GM13977 (cell line): ENCODE measurements at regions not wholly inside any gene's neighbourhood (a gene's known extent, or its start where the extent isn't known, plus 50 kb on each side); places are given as distances from the start of the nearest gene placed in this dataset.
"Not testable (repeated sequence)": the region's sequence is repeated elsewhere in the genome, so short reads cannot be mapped to it uniquely, and the experiment has no call there.

ENCODE experiments used
- DNase-seq: peaks from one replicate; pipeline ENCODE4 v3.0.0; 2012; ENCODE audit warnings: low spot score
- in situ Hi-C: fragments of 300-500 bp; cut with MboI; formaldehyde crosslinking; loops from one replicate; pipeline ENCODE4 v1.12.0; 2022; ENCODE audit warnings: low sequenced_read_pairs, low pct_unique_long_range_greater_than_20kb, mixed read lengths, inconsistent platforms; ENCODE audit not compliant: unreplicated experiment
- TF ChIP-seq, protein P1 (sequence below): IDR thresholded peaks from 2 replicates; pipeline ENCODE4 v1.5.1; 2012; ENCODE audit warnings: mild to moderate bottlenecking, control low read depth; ENCODE audit not compliant: insufficient read depth; ENCODE audit errors: extremely low read depth, missing control alignments

DNA sequence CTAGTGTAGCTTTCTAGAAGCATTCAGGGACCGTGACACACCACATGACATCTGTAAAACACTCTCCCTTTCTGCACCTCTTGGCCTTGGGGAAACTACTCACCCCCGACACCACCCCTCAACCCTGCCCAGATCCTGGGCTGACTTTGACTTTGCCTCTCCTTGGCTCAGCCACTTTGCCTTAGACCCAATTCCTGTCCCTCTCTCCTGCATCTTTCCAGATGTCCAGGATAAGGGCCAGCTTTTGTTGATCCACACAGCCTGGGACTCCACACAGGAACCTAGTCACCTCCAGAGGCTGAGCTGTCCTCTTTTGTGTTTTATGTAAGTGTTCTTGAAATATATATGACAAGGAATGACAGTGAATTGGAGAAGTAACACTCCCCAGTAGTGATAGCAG lies 153.7 kb upstream of the PLXNC1 start:
- no peak for DNase-seq
- TF ChIP-seq, protein P1, sequence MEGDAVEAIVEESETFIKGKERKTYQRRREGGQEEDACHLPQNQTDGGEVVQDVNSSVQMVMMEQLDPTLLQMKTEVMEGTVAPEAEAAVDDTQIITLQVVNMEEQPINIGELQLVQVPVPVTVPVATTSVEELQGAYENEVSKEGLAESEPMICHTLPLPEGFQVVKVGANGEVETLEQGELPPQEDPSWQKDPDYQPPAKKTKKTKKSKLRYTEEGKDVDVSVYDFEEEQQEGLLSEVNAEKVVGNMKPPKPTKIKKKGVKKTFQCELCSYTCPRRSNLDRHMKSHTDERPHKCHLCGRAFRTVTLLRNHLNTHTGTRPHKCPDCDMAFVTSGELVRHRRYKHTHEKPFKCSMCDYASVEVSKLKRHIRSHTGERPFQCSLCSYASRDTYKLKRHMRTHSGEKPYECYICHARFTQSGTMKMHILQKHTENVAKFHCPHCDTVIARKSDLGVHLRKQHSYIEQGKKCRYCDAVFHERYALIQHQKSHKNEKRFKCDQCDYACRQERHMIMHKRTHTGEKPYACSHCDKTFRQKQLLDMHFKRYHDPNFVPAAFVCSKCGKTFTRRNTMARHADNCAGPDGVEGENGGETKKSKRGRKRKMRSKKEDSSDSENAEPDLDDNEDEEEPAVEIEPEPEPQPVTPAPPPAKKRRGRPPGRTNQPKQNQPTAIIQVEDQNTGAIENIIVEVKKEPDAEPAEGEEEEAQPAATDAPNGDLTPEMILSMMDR, result no peak
- in situ Hi-C loops, result no loop called here

DNA sequence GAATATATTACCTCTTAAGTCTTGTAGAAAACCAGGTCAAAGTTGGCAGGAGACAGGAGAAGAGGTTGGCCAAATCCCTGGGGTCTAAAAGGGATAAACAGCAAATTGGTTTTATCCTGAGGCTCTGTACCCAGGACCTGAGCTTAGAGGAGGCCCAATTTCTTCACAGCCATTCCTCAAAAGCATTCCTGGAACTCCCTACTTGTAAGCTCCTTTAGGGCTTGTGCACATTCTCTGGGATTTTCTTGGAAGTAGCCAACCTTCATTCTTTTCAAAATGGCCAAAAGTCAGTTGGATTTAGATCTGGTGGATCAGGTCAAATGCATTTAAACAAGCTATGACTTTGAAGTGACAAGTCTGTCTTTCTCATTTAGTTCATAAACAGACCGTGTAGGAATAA lies 152.1 kb upstream of the PLXNC1 start:
- in situ Hi-C loops, result no loop called here
- no peak for DNase-seq
- TF ChIP-seq, protein P1, result no peak

DNA sequence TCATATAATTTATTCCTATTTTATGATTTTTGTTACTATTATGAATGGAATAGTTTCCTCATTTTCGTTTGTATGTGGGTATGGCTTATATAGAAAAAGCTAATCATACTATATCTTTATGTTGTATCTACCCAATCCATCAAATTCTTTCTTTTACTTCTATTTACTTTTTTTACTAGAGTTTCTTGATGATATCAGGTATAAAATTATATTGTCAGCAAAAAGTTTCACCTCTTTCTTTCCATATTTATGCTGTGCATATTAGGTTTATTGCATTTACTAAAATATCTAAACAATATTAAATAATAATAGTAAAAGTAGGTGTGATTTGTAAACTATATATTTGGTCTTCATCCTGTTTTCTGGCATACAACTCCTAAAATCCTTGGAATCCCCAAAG lies 146.7 kb upstream of the PLXNC1 start:
- no peak for DNase-seq
- in situ Hi-C loops, result no loop called here
- TF ChIP-seq, protein P1, result no peak

- in situ Hi-C loops, DNase-seq: not testable (repeated sequence)
These were observed 145.5 kb upstream of the PLXNC1 start for GRCh38 chr12:94002925-94003324.

DNA sequence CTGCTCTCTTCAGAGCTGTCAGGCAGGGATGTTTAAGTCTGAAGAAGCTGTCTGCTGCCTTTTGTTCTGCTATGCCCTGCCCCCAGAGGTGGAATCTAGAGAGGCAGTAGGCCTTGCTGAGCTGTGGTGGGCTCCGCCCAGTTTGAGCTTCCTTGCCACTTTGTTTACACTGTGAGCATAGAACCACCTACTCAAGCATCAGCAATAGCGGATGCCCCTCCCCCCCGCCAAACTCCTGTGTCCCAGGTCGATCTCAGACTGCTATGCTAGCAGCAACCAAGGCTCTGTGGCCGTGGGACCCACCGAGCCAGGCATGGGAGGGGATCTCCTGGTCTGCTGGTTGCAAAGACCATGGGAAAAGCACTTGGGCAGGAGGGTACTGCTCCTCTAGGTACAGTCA lies 140.5 kb upstream of the PLXNC1 start:
- in situ Hi-C loops, DNase-seq: not testable (repeated sequence)

DNA sequence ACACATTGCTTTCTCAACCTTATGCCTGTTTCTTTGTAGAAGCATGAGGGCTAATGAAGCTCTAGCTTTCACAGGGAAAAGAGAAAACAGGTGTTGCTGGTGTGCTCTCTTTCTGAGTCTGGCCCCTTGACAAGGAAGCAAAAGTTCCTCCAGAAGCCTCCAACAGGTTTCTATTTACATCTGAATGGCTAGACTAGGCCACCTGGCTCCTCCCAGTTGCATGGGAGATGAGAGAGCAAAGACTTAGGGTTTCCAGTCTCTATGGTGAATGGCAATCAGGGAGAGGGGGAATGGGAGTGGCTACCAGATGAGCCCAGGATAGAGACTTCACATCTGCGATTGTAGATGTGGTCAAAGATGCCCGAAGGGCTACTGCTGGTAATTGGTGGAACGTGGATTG lies 138.1 kb upstream of the PLXNC1 start:
- TF ChIP-seq, protein P1, result no peak
- no peak for DNase-seq
- in situ Hi-C loops, result no loop called here

GRCh38 chr12:94012071-94012470 lies 136.3 kb upstream of the PLXNC1 start:
- in situ Hi-C loops, result no loop called here
- no peak for DNase-seq
- TF ChIP-seq, protein P1, result no peak

- in situ Hi-C loops, result no loop called here
- DNase-seq, result no peak
- TF ChIP-seq, protein P1, result no peak
These were observed 135.8 kb upstream of the PLXNC1 start for GRCh38 chr12:94012590-94012989.

DNA sequence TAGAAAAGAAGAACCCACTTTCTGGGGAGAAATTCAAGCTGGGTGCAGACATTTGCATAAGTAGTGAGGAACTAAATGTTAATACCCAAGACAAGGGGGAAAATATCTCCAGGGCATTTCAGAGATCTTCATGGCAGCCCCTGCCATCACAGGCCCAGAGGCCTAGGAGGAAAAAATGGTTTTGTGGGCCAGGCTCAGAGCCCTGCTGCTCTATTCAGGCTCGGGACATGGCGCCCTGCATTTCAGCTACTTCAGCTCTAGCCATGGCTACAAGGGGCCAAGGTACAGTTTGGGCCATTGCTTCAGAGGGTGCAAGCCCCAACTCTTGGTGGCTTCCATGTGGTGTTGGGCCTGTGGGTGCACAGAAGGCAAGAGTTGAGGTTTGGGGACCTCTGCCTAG lies 131.1 kb upstream of the PLXNC1 start:
- in situ Hi-C loops, DNase-seq: not testable (repeated sequence)
